Umbilical cord (tissue), 1 donor: ENCODE measurements at regions not wholly inside any gene's neighbourhood (a gene's known extent, or its start where the extent isn't known, plus 50 kb on each side); places are given as distances from the start of the nearest gene placed in this dataset.
A peak's percentile ranks its signal among the peaks of the same experiment; 100 is the strongest.
"Not testable (repeated sequence)": the region's sequence is repeated elsewhere in the genome, so short reads cannot be mapped to it uniquely, and the experiment has no call there.

ENCODE experiments used
- DNase-seq: peaks from one replicate; pipeline ENCODE4 v3.0.0-alpha.2; 2015; ENCODE audit warnings: low spot score

DNA sequence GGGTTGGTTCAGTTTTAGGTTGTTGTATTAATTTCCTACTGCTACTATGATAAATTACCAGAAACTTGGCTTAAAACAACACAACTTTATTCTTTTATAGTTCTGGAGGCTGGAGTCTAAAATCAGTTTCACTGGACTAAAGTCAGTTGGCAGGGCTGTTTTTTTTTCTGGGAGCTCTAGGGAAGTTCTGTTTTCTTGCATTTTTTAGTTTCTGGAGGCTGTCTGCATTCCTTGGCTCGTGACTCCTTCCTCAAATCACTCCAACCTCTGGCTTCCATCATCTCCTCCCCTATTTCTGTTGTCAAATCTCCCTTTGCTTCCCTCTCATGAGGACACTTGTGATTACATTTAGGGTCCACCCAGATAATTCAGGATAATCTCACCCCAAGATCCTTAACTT lies 51.3 kb upstream of the SUB1 start:
- DNase-seq = peak; percentile 19

DNA sequence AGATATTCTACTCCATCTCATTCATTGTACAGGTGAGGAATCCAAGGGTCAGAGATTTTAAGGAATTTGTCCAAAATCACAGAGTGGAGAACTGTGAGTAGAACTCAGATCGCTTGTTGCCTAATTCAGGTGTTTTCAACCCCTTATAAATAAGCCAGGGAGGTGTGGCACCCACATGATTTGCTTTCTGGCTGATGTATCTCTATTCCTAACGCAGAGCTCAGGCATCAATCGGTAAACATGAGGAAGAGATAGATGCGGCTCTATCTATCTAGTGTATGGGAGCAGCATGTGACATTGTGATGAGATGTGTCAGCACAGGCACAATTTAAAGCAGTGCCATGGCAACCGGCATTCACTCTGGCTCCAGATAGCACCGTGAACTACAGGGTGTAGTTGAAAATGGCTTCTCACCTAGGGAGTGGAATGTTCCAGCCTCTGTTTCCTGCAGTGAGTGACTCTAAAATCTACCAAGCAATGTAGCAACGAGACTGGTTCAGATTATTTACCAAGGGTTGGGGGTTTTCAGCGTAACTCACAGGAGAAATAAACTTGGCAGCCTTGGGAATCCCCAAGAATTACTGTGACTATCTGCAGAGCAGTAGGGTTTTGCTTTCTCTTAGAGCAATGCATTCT lies 53.4 kb upstream of the SUB1 start:
- DNase-seq = peak; percentile 72

DNA sequence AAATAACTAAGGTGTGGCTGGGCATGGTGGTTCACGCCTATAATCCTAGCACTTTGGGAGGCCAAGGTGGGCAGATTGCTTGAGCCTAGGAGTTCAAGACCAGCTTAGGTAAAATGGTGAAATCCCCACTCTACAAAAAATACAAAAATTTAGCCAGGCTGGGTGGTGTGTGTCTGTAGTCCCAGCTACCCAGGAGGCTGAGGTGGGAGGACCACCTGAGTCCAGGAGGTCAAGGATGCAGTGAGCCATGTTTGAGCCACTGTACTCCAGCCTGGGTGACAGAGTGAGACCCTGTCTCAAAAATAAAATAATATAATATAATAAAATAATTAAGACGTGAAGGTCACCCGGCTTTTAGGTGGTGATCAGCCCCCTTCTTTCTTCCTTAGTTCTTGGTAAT lies 58.0 kb upstream of the SUB1 start:
- DNase-seq = not testable (repeated sequence)

DNA sequence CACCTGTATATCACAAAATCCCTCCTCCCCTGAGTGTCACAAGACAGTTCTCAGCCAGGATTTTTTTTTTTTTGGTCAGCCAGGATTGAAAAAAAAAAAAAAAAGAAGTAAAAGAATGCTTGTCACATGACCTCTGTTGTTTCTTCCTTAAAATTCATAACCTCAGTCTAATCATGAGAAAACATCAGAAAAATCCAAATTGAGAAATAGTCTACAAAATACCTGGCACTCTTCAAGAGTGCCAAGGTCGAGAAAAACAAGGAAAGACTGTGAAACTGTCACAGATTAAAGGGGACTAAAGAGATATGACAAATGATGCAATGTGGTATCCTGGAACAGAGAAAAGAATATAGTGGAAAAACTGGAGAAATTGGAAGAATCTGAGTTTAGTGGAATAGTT lies 58.5 kb upstream of the SUB1 start:
- no peak for DNase-seq

DNA sequence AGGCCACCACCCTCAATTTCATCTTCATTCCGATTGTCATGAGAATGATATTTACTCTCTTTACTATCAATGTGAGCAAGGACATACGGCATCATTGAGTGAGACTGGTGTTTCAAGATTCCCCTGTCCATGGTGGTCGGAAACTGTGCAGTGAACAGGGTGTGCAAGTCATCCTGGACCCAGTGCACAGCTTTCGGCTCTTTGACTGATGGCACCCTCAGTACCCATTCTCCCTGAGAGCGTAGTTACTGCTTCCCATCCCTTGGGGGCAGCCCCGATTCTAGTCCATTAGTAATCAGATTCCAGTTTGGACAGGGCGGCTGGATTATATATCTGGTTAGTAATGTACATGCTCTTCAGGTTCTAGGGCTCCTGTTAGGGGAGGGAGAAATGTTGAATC lies 61.7 kb upstream of the SUB1 start:
- DNase-seq = no peak

DNA sequence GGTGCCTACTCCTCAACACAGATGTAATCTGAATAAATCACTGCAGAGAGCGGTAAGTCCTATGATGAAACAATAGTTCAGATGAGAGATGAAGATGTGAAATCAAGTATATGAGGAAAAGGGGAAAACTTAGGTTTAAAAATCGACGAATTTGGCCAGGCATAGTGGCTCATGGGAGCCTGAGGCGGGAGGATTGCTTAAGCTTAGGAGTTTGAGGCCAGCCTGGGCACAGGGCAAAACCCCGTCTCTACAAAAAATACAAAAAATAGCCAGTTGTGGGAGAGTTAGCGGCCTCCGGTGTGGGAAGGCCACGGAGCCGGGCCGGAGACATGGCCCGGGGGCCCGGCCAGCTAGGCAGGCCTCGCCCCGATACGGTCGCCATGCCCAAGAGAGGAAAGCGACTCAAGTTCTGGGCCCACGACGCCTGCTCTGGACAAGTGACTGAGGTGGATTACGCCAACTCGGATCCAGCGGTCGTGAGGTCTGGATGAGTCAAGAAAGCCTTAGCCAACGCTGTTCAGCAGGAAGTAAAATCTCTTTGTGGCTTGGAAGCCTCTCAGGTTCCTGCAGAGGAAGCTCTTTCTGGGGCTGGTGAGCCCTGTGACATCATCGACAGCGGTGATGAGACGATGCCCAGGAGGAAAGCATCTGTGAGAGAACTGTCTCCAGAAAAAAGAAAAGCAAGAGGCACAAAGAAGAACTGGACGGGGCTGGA lies 62.8 kb upstream of the SUB1 start:
- DNase-seq = no peak

DNA sequence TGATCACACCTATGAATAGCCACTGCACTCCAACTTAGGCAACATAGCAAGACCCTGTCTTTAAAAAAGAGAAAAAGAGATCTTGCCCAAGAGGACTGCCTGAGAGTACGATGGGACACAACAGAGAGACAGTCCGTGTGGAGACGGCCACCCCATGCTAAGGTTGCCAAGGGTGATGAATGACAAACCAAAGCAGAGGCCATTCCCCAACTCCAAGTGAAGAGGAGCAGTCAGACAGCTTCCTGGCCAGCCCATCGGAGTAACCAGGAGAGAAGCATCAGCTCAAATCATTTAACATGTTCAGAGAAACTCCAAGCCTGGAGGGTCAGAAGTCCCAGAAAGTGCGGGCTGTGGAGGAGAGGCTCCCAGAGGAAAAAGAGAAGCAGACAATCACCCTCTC lies 63.9 kb upstream of the SUB1 start:
- no peak for DNase-seq

DNA sequence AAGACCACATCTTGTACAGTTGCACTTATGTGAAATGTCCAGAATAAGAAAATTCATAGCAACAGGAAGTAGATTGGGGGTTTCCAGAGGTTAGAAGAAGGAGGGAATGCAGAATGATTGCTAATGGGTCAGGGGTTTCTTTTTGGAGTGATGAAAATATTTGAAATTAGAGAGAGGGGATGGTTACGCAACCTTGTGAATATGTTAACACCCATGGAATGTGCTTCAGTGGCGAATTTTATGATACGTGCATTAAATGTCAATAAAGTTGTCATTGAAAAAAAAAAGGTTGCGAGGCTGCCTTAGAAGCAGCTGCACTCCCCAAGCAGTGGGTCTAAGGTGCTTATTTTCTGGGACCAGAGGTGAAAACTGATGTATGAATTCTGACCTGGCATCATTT lies 64.4 kb upstream of the SUB1 start:
- no peak for DNase-seq

DNA sequence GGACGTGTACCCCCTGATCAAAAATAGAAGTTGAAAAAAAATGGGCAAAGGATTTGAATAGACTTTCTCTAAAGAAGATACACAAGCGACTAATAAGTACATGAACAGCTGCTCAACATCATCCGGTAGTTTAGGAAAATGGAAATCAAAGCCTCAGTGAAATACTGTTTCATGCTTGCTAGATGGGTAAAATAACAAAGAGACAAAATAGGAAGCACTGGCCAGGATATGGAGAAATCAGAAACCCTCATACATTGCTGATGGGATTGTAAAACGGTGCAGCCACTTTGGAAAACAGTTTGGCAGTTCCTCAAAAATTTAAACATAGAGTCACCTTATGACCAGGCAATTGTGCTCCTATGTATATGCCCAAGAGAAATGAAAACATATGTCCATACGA lies 65.0 kb upstream of the SUB1 start:
- DNase-seq = no peak

DNA sequence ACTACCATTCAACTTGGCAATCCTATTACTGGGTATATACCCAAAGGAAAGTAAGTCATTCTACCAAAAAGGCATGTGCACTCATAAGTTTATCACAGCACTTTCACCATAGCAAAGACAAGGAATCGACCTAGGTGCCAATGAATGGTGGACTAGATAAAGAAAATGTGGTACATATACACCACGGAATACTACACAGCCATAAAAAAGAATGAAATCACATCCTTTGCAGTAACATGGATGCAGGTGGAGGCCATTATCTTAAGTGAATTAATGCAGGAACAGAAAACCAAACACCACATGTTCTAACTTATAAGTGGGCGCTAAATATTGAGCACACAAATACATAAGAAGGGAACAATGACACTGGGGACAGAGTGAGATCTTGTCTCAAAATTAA lies 65.8 kb upstream of the SUB1 start:
- DNase-seq = no peak

DNA sequence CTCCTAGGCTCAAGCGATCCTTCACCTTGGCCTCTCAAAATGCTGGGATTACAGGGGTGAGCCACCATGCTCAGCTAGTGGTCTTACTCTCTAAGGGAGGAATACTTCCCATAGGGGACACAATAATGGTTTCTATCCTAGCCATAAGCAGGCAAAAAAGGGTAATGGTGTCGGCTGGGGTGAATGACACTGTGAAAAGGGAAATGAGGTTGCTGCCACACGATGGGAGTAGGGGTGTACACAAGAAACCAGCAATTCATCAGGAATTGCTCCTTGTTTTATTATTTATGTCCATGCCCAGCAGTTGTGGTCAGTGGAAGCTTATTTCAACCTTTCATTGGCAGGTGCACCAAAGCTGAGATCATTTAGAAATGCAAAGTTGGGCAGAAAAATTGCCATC lies 70.3 kb upstream of the ZFR start:
- DNase-seq = no peak

DNA sequence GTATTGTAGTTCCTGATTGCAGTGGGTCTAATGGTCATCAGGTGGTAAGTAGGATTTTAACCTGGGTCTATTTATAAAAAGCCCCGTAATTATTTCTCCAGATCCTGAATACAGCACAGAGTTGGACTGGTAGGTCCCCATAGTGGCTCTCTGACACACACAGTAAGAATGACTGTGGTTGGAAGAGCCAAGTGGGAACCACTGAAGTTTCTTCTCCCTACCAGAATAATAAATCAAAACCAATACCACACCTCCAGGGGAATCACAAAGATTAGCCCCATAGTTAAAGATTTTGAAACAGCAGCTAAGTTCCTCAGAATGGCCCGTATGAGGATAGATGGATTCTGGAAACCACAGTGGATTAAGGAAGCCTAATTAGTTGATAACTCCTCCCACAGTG lies 68.4 kb upstream of the ZFR start:
- no peak for DNase-seq

DNA sequence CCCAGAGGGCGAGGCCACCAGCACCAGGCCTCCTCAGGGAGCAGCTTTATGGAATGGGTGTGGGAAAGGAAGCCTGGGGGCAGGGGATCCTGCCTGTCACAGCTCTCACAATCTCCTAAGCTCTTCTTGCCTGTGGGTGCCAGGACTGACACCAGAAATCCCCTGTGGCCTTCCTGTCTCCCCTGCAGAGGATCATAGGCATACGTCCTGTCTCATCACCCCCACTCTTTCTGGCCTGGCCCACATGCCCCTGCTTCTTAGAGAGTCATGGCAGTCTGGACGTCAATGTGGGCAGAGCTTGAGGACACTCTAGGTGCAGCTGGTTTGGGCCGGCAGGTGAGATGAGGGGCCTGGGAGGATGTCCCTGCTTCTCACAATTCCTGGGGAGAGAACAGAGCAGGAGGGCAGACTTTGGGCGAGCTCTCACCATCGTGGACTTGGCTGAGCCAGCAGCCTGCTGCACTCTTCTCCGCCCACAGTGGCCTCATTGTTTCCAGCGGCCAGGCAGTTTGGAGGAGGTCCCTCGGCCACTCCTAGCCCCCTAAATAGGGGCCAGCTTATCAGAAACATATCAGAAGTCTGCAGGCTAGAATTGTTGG lies 67.3 kb upstream of the ZFR start:
- DNase-seq = no peak

DNA sequence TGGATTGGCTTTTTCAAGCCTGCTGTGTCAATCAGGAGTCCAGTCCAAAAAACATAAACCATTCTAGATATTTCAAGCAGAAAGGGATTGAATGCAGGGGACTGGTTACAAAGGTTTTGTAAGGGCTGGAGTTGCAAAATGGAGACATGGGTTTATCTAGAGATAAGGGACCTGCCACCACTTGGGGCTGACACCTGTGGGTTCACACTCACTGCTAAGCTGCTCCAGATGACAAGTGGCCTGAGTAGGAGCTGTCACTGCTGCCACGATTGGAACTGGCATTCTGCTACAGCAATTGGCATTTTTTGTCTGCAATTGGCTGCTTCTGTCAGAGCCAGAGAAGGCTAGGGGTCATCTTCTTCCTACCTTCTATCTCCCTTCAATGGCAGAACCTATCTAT lies 66.3 kb upstream of the ZFR start:
- no peak for DNase-seq

DNA sequence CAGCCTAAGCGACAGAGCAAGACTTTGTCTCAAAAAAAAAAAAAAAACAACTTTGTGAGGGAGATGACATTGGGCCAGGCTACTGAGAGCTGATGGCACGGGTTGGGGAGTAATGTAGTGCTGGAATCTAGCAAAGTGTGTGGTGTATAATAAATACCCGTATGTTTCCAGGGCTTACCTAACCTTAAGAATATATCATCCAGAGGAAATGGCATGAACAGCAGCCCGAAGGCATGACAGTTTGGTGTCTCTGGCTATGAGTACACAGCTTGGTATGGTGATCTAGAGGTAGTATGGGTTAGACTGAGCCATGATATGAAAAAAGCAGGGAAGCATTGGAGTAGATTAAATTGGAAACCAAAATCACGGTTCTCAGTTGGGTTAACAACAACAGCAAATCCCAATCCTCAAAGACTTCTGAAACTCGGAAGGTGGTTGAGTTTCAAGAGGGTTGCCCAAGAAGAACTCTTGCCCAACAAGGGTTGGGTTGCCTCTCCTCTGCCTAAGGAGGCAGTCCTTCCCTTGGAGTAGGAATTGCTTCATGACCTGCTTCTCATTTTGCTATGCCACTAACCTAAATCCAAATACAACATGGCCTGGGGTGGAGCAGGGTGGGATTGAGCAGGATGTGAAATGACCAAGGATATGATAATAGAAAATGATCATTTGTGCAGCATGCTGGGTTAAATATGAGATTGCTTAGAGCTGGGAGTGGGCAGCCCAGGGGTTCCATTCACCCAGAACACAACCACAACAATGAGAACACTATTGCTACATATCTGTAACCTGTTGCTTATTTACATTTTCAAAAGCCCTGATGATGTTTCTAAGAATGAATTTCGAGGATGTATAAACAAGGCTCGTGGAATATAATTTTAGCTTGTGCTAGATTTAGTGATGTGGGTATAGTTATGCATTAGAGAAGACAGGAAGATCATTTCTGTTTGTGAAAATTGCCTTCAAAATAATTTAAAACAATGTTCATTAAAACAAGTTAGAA lies 64.6 kb upstream of the ZFR start:
- no peak for DNase-seq

DNA sequence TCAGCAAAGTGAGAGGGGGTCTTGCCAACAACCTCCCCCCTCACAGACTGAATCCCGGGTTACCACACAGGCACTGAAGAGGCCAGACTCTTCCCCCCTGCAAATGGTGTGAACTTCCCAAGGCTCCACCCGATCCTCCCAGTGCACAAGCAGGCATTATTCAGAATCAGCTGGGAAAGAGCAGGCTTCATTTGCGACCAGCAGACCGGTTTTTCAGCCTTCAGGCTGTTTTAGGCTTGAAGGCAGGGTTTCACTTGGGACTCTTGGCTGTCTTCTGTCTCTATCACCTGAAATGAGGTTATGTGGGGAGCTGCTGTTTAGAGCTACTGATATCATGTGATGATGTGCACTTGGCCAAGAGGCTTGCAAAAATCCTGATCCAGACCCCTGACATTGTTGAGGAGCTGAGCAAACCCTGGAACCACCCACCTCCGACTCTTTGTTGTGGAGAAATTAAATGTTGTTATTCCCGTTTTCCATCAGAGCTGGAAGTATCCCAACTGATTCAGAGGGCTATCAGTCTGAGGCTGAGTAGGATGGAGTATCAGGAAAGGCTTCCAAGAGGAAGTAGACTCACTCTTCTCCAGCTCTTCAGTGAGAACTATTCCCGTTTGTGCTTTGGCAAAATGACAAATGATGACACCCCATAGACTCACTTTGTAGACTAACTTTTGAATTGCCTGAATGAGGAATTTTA lies 63.3 kb upstream of the ZFR start:
- DNase-seq = peak; percentile 31

DNA sequence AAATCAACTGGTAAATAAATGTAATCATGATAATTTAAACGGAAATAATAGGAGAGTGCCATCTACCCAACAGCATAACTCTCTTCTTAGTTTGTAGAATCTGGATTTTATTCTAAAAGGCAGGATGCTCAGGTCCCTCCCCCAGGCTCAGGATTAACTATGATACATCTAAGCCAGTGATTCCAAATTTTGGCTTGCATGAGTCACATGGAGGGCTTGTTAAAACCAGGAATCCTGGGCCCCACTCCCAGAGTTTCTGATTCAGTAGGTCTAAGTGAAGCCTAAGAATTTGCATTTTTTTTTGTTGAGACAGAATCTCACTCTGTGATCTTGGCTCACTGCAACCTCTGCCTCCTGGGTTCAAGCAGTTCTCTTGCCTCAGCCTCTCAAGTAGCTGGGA lies 62.3 kb upstream of the ZFR start:
- DNase-seq = peak; percentile 71

DNA sequence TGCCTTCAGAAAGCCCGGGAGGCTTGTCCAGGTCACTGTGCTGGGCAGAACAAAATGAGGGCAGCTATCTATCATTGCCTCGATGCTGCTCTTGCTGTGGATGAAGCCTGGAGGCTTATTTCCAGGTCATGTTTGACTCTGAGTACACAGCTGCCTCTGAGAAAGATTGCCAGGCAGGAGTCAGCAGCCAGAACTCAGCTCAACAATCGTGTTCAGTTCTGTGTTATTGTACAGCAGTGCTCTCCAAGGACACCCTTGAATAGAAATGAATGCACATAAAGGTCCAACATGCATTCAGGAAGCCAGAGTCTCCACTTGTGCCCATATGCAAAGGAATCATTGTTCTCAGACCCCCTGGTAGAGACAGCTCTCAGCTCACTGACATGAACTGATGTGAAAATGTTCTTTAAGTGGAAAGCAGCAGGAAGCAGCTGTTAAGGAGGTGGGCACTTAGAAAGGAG lies 61.7 kb upstream of the ZFR start:
- peak; percentile 82 for DNase-seq

DNA sequence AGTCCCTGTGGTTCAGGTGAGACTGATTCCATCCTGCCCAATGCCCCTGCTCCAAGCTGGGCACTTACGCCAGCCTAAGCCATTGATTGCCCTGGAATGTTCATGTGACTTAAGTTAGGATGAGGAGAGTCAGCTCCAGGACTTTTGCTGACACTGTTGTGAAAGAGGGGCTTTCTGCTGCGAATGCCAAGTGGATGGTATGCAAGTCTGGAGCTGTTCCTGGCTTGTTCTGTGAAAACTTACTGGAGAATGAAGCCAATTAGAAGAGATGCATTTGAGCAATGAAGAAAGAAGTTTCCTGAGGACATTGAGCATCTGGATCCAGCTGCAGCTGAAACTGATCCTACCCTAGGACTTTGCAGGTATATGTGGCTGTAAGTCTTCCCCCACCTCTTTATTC lies 61.2 kb upstream of the ZFR start:
- DNase-seq = peak; percentile 82

DNA sequence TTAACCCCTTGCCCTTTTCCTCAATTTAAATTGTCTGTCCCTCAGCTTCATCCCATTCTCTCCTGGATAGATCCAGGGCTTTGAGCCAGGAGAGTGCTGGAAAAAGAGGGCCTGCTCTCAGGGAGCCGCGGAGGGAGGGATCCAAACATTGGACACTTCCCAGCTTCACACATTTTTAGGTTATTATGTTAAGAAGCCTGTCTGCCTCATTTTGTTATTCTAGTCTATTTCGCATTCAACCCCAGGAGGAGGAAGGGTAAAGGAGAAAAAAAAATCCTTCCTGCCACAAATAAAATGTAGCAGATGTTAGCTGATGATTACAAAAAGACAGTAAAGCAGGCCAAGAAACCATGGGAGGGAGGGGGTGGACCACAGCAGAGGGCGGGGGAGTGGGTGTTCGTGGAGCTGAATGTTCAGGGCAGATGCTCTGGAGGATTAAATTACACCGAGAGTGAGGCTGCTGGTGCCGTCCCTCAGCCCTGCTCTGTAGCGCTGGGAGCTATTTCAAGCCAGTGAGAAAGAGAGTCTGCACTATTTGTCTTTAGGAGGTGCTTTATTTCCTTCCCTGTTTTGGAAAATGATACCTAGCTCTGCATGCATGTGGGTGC lies 60.6 kb upstream of the ZFR start:
- DNase-seq = peak; percentile 96
